HuH-7.5 (cell line): ENCODE measurements at regions not wholly inside any gene's neighbourhood (a gene's known extent, or its start where the extent isn't known, plus 50 kb on each side); places are given as distances from the start of the nearest gene placed in this dataset.

Experiments
- DNase-seq: peaks from one replicate; pipeline ENCODE4 v3.0.0; 2011; ENCODE audit warnings: low spot score

- no peak for DNase-seq
These were observed 228.8 kb downstream of the CDH11 start for GRCh38 chr16:64892835-64893785.

DNA sequence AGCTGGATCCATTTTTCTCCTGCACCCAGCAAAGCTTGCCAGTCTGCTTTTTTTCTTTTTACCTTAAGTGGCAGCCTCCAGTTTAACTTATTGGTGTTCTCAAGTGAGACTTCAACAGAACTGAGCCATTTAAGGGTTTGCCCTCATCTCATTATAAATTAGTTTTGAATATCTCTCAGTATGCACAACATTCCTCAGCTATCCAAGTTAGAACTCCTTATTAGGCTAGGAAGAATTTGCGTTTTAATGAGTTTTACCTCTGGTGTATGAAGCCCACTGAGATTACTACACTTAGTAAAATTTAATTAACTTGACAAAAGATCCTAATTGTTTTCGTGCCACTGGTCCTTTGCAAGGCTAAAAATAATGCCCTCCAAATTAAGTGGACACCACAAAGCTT is 232.4 kb downstream of the CDH11 start:
- no peak for DNase-seq

DNA sequence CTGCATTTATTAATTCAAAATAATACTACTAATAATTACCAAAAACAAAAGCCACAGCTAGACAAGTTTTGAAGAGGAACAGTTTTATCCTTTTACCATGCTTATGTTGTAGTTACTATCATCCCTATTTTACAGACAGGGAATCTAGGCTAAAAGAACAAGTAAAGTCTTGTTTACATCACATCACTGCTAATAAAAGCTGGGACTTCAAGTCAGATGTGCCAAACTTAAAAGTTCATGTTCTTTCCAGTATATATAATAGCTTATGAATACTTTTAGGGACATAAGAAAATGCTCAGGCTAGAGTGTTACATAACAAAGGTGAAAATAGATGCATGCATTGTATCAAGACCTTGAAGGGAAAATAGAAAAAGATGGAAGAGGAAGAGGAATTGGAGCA is 234.2 kb downstream of the CDH11 start:
- no peak for DNase-seq

GRCh38 chr16:64882078-64882784 is 239.6 kb downstream of the CDH11 start:
- no peak for DNase-seq

- DNase-seq = no peak
These were observed 240.9 kb downstream of the CDH11 start for GRCh38 chr16:64880994-64881393.

GRCh38 chr16:64880006-64880405 is 241.9 kb downstream of the CDH11 start:
- no peak for DNase-seq

DNA sequence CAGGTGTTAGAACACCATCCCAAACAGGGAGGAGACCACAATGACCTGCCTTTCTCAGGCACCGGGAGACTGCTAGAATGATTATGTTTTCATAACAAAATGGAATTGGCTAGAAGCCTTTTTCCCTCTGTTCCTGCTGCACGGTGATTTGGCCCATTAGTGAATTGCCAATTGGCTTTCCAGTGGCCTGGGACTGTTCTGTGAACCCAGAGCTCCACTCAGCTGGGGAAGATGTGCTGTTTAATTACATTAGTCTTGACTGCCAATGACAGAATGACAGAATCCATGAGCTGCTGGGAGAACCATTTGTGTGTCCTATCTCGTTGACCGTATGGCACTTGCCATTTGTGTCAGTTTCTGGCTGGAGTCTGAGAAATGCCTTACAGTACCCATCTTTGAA is 242.9 kb downstream of the CDH11 start:
- no peak for DNase-seq

GRCh38 chr16:64872101-64872500 is 249.8 kb downstream of the CDH11 start:
- DNase-seq = no peak

- DNase-seq = no peak
These were observed 251.0 kb downstream of the CDH11 start for GRCh38 chr16:64870859-64871258.

DNA sequence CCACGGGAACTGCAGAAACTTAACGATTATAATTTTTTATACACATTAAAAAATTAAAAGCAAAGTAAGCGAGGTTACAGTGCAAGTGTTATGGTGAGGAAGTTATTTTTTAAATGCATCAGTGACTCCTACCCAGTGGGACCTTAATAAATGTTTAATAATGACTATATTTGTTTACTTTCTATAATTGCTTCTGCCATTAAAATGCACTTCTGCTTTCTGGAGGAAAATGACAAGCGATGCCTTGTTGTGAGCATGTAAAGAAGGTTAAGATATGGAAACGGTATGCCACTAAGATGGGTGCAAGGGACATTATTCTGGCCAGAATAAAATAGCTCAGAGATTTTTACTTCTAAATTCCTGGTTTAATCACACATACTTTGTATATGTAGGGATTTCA is 252.1 kb downstream of the CDH11 start:
- no peak for DNase-seq

- no peak for DNase-seq
These were observed 255.8 kb downstream of the CDH11 start for GRCh38 chr16:64866021-64866420.

DNA sequence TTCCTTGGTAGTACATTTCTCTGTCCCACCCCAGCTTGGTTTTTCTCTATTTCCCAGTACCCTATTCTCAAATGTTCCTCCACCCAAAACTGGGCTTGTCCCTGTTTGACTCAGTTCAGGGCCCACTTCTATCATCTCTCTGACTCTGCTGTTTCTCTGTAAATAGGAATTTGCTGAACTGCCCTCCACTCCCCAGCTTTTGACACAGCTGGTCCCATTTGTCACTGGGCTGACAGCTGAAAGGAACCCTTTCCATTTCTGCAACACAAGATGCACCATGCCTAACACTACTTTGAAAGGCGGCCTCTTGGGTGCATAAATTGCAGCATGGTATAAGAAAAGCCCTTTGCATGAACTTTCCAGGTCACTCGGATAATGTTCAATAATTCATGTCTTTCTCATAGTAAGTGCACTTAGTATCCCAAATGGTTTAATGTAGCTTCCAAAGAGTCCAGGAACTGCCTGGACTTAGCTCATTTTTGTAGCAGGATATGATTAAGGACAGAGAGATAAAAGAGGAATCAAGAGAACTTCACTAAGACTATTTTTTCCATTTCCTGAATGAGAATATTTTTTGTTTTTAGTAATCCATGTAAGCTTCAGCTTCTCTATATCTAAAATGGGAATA is 256.7 kb downstream of the CDH11 start:
- DNase-seq = no peak

GRCh38 chr16:64864232-64864809 is 257.5 kb downstream of the CDH11 start:
- DNase-seq = no peak

- DNase-seq = no peak
These were observed 263.8 kb downstream of the CDH11 start for GRCh38 chr16:64858076-64858475.

DNA sequence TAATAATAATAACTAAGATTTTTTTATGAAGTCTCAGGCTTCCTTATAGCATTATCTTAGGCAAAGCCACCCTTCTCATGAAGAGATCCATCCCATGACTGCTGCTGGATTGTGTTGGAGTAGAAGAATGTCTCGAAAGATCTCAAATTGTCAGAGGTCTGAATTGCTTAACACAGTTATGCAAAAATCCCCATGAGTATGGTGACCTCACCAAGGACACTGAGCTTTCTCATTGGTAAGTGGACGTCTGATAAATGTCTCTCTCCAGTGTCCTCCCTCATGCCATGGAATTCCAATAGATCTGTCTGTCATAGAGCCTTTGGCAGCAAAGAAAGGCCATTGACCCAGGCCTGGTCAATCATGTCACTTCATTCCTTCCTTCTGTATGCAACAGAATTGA is 264.5 kb downstream of the CDH11 start:
- DNase-seq = no peak

- DNase-seq = no peak
These were observed 268.3 kb downstream of the CDH11 start for GRCh38 chr16:64853551-64853950.

DNA sequence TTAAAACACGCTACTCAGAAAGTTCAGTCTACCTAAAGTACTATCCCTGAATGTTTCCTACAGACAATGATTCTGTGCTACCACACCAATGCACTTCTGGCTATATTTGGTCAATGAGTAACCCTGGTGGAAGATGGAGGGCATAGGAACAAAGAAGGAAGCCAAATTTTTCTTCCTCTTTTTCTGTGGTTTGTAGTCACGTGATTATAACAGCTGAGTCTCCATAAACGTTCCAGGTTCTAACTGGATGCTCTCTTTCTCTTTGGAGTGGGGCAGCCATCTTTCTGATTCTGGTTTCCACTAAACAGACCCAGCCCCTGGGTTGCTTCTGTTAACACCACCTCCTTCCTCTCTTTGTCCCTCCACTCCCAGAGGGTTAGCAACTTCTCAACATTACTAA is 274.9 kb downstream of the CDH11 start:
- DNase-seq = no peak

DNA sequence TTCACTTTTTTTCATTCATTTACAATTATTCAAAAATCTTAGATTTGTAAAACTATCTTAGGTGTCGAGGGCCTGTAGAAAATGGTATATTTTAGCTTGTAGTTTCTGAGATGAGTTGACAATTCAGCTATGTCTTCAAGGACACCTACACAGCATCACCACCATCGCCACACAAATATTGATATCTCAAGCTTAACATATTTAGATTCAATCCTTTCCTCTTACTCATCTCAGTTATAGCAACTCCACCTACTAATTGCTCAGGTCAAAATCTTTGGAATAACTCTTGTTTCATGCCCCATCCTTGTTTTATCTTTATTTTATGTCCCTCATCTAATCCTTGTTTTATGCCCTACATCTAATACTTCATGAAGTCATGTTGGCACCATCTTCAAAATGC is 276.8 kb downstream of the CDH11 start:
- no peak for DNase-seq

GRCh38 chr16:64841482-64841881 is 280.4 kb downstream of the CDH11 start:
- no peak for DNase-seq

- DNase-seq = no peak
These were observed 280.8 kb downstream of the CDH11 start for GRCh38 chr16:64841071-64841470.

GRCh38 chr16:64830653-64831052 is 291.2 kb downstream of the CDH11 start:
- no peak for DNase-seq

GRCh38 chr16:64829678-64830077 is 292.2 kb downstream of the CDH11 start:
- no peak for DNase-seq

GRCh38 chr16:64826374-64826773 is 295.5 kb downstream of the CDH11 start:
- no peak for DNase-seq
